Fibroblast of lung (primary cell): ENCODE measurements at regions not wholly inside any gene's neighbourhood (a gene's known extent, or its start where the extent isn't known, plus 50 kb on each side); places are given as distances from the start of the nearest gene placed in this dataset.

Source experiments
- DNase-seq, 2 donors: peaks; one replicate each; pipeline versions ENCODE4 v3.0.0 to v3.0.0-alpha.2; 2010; ENCODE audit warnings: low read depth in 2 of 2
- H2AFZ ChIP-seq: 2 replicates; pipeline ENCODE4 v1.5.1; 2012; ENCODE audit warnings: low read length, control low read depth, inconsistent platforms
- H3K27ac ChIP-seq: 2 replicates; pipeline ENCODE4 v1.5.1; 2011; ENCODE audit warnings: low read length, control low read depth; ENCODE audit not compliant: insufficient read depth
- H3K27me3 ChIP-seq: 2 replicates; pipeline ENCODE4 v1.5.1; 2011; ENCODE audit warnings: mild to moderate bottlenecking, low read length; ENCODE audit not compliant: control insufficient read depth, insufficient read depth
- H3K36me3 ChIP-seq: 2 replicates; pipeline ENCODE4 v1.5.1; 2011; ENCODE audit warnings: low read length; ENCODE audit not compliant: control insufficient read depth, insufficient read depth
- H3K4me1 ChIP-seq: 2 replicates; pipeline ENCODE4 v1.5.1; 2011; ENCODE audit warnings: low read length; ENCODE audit not compliant: control insufficient read depth, insufficient read depth; ENCODE audit errors: extremely low read depth
- H3K4me2 ChIP-seq: 2 replicates; pipeline ENCODE4 v1.5.1; 2011; ENCODE audit warnings: low read length, control low read depth; ENCODE audit not compliant: insufficient read depth; ENCODE audit errors: extremely low read depth
- H3K4me3 ChIP-seq, 4 experiments: fragments of 200-600 bp in 1 of 4; sonication (generic) in 1 of 4; replicated peaks in 1 of 4; 2 replicates each; pipeline ENCODE4 v1.5.1; 2011 to 2016; ENCODE audit warnings: low read length in 4 of 4, low read depth in 3 of 4, mild to moderate bottlenecking in 3 of 4, control low read depth in 2 of 4, inconsistent platforms in 1 of 4, mixed read lengths in 1 of 4; ENCODE audit not compliant: insufficient read depth in 1 of 4; ENCODE audit errors: control extremely low read depth in 1 of 4
- H3K79me2 ChIP-seq: 2 replicates; pipeline ENCODE4 v1.5.1; 2012; ENCODE audit warnings: mild to moderate bottlenecking, low read length, inconsistent platforms; ENCODE audit not compliant: control insufficient read depth, insufficient read depth
- H3K9ac ChIP-seq: 2 replicates; pipeline ENCODE4 v1.5.1; 2011; ENCODE audit warnings: mild to moderate bottlenecking, low read length, control low read depth; ENCODE audit not compliant: insufficient read depth
- H3K9me3 ChIP-seq: 2 replicates; pipeline ENCODE4 v1.5.1; 2012; ENCODE audit warnings: low read depth, low read length; ENCODE audit not compliant: control insufficient read depth, insufficient read depth
- H4K20me1 ChIP-seq: 2 replicates; pipeline ENCODE4 v1.5.1; 2011; ENCODE audit warnings: low read length; ENCODE audit not compliant: control insufficient read depth, insufficient read depth; ENCODE audit errors: extremely low read depth
- CTCF ChIP-seq, 2 donors: IDR thresholded peaks in 1 of 2; conservative IDR thresholded peaks in 1 of 2; 1 replicate in 1 of 2; 2 replicates in 1 of 2; pipeline ENCODE4 v1.5.1; 2011 to 2012; ENCODE audit warnings: low read length in 2 of 2, control low read depth in 1 of 2, inconsistent platforms in 1 of 2, low read depth in 1 of 2, mild to moderate bottlenecking in 1 of 2
- EZH2 ChIP-seq: IDR thresholded peaks from 2 replicates; pipeline ENCODE4 v1.5.1; 2012; ENCODE audit warnings: low read length, control low read depth, mild to moderate bottlenecking; ENCODE audit errors: missing control alignments

DNA sequence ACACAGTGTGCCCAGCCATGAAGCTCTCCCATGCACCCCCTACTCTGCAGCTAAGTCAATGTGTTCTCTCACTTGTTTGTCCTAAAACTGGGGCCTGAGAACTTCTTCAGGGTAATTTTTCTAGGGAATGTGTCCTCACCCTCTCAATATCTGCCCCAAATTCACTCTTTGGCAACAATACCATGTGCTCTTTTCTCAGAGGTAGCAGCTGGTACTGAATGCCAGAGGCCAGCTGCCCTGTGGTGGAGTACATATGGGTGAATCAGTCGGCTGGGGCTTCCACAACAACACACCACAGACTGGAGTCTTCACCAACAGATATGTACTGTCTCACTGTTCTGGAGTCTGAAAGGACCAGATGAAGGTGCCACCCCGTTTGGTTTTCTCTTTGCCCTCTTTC, 97.7 kb upstream of the TOP3B start:
- Histone ChIP-seq H3K9ac (no peak overlapping the region), H4K20me1 (no peaks in the 10 kb centered on the region), H3K4me2 (no peak overlapping the region), H3K4me3 (no peak overlapping the region), H2AFZ (no peak overlapping the region), H3K4me1 (no peaks in the 10 kb centered on the region), H3K79me2 (no peaks in the 10 kb centered on the region), H3K27ac (no peak overlapping the region), H3K9me3 (no peaks in the 10 kb centered on the region), H3K27me3 (no peaks in the 10 kb centered on the region), H3K36me3 (no peaks in the 10 kb centered on the region)
- no peak for TF ChIP-seq EZH2
- TF ChIP-seq CTCF (conservative IDR thresholded peaks at IDR 0.05 in 1 of 2, IDR thresholded peaks at IDR 0.05 in 1 of 2; ENCODE audit: low read depth in 1 of 2, low read length in 2 of 2): no peak
- no peak for DNase-seq

- Histone ChIP-seq H3K27ac (no peak overlapping the region), H3K4me1 (no peaks in the 10 kb centered on the region)
Observed at GRCh38 chr22:22079404-22080148, 97.0 kb upstream of the TOP3B start.

DNA sequence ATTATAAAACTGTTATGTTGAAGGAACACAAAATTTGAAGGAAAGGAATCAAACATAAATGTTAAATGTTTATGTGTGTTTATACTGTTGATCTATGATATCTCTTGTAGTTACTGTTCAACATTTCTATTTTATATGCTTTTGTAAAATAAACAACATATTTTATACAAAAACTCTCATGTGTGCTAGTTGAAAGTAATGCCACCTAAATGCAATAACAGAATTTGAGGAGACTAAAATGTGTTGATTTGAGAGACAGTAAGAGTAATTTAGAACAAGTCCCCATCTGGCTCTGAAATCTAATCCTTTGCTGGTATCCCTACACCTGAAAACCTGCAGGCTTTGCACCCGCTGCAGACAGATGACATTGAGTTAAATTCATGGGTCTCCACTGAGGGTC, 95.7 kb upstream of the TOP3B start:
- Histone ChIP-seq H3K9ac (no peak overlapping the region), H3K4me1 (no peaks in the 10 kb centered on the region), H3K36me3 (no peaks in the 10 kb centered on the region), H3K79me2 (no peaks in the 10 kb centered on the region), H2AFZ (no peak overlapping the region), H3K4me2 (no peak overlapping the region), H4K20me1 (no peaks in the 10 kb centered on the region), H3K27ac (no peak overlapping the region), H3K27me3 (no peaks in the 10 kb centered on the region), H3K9me3 (no peaks in the 10 kb centered on the region), H3K4me3 (no peak overlapping the region)
- TF ChIP-seq EZH2: no peak
- no peak for TF ChIP-seq CTCF (conservative IDR thresholded peaks at IDR 0.05 in 1 of 2, IDR thresholded peaks at IDR 0.05 in 1 of 2; ENCODE audit: low read depth in 1 of 2, low read length in 2 of 2)
- no peak for DNase-seq

More at GRCh38 chr22:22079404-22080148, 97.0 kb upstream of the TOP3B start:
- Histone ChIP-seq H3K79me2 (no peaks in the 10 kb centered on the region), H3K9me3 (no peaks in the 10 kb centered on the region), H4K20me1 (no peaks in the 10 kb centered on the region), H3K27me3 (no peaks in the 10 kb centered on the region), H3K4me2 (no peak overlapping the region), H3K9ac (no peak overlapping the region), H2AFZ (no peak overlapping the region), H3K36me3 (no peaks in the 10 kb centered on the region), H3K4me3 (no peak overlapping the region)
- DNase-seq: no peak
- no peak for TF ChIP-seq EZH2
